UCSD-AML1 (cell line): ENCODE measurements at regions not wholly inside any gene's neighbourhood (a gene's known extent, or its start where the extent isn't known, plus 50 kb on each side); places are given as distances from the start of the nearest gene placed in this dataset.
"Not testable (repeated sequence)": the region's sequence is repeated elsewhere in the genome, so short reads cannot be mapped to it uniquely, and the experiment has no call there.

Experiments
- DNase-seq: peaks from one replicate; lab custom pipeline; 2025; ENCODE audit not compliant: unreplicated experiment; lab: John Stamatoyannopoulos, UW

DNA sequence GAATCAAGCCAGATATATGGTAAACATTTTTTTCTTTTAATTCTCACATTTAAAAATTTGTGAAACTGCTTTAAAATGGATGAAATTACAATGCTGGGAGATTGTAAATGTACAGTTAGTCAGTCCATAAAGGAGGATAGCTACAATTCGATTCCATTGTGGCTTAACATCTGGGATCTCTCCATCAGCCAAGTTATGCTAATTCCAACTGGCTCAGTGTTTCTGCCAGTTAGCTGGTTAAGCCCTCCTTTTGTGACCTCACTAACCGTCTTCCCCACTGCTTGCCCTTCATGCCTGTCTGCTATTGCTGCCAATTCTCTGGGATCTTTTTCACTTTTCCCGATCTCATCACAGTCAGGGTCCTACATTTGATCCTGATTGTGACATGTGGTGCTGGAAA lies 1347.6 kb downstream of the CDH11 start:
- DNase-seq = no peak

DNA sequence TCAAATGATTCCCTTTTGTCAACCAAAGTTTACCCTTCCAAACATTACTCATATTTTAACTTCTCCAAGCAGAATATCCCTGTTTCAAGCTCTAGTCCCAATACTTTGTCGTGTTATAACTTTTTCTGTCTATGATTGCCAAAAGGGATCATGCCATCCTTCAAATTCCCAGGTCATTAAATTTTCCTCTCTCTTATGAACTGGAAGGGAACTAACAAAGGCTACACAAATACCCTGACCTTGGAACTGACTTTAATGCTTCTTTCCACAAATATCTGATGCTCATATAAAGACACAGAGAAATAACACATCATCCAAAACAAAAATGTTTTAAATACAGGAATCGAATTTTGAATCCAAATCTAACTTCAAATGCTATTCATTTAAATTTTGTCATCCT lies 1352.7 kb downstream of the CDH11 start:
- no peak for DNase-seq

DNA sequence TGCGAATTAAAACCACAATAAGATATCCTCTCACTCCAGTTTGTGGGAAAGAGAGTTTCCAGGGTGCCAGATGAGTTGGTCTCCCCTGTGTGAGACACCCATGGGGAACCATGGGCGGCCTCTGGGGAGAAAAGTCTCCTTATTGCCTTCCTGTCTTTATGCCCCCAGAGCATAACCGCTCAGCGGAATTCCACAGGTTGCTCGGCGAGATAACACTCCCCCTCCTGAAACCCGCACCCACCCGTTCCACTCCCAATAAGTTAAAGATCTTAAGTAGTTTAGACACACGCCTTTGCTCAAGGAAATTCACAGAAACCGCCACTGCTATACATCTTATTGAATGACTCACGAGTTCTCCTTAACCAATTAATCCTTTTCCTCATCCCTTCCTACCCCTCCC lies 1361.6 kb downstream of the CDH11 start:
- DNase-seq = not testable (repeated sequence)

DNA sequence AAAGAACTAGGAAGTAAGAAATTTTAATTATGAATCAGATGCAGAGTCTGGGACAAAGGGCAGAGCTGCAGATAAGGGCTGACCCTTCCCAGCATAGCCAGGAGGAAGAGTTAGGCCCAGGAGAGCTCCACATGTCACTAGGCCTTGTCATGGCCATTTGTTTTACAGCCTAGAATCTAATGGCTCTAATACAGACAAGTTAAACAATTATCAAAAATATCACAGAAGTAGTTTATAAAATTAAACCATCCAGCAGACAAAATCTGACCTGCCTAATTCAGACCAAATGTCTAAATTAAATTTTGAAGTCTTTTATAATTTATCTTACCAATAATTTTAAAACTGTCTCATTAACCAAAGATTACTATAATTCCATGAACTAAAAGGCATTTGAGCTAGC lies 1369.5 kb downstream of the CDH11 start:
- DNase-seq = no peak

DNA sequence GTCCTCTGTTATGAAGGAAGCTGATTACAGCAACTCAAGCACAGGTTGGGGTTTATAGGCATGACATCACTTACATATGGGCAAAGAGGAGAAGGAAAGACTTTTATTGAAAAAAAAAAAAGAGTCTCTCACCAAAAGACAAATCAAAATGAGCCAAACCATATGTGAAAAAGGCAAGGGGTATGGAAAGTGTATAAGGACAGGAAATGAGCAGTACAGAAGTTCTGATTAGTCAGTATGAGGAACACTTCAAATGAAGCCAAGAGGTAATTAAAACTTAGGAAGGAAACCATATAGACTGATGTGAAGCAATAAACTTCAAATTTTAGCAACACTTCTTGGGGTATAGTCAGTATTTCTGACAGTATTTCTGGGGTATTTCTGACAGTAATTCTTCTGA lies 1372.6 kb downstream of the CDH11 start:
- DNase-seq = no peak

DNA sequence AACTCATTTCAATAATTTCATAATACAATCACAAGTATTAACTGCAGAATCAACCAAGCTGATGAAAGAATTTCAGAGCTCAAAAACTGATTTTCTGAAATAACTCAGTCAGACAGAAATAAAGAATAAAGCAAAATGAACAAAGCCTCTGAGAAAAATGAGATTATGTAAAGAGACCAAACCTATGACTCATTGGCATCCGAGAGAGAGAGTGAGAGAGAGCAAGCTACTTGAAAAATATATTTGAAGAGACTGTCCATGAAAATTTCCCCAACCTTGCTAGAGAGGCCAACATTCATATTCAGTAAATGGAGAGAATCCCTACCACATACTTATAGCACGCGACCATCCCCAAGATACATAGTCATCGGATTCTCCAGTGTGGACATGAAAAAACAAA lies 1376.4 kb downstream of the CDH11 start:
- DNase-seq = no peak

DNA sequence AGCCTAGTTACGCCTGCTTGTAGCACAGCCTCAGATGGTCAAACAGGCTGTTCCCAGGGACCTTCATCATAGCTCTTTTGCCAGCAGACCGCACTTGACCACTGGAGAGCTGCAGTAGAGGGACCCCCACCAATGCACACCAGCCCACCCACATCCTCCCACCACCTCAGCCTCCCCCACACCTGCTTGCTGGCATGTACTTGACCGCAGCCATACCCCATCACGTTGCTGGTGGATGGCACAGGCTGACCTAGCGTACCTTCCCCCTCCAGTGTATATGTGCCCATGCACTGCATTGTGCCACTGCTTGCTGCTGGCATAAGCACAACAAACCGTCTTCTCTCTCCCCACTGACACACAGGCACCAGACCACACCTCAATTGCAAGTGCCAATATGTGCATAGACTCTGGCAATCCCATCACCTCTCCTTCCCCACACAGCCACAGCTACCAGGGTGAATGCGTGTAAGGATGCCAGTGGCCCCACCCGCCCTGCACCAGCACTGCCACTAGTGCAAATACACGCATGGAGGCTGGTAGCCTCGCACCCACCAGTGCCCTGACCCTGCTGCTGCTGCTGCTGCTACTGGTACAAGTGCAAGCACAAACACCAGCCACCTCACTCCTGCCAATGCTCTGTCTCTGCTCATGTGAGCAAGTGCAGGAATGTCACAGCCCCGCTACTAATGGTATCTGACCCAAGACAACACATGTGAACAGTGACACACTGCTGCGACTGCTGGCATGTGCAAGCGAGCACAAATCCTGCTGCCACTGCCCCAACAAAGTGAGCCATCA lies 1377.6 kb downstream of the CDH11 start:
- no peak for DNase-seq

DNA sequence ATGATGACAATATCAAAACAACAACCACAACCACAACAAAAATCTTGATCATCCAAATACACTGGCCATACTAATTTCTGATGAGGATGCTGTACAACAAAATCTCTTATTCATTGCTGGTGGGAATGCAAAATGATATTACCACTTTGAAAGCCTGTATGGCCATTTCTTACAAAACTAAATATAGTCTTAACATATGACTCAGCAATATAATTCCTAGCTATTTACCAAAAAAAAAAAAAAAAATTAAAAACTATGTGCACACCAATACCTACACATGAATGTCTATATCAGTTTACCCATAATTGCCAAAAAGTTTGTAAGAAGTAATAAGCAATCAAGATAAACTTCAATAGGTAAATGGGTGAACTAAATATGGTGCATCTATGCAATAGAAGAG lies 1379.7 kb downstream of the CDH11 start:
- DNase-seq = no peak

DNA sequence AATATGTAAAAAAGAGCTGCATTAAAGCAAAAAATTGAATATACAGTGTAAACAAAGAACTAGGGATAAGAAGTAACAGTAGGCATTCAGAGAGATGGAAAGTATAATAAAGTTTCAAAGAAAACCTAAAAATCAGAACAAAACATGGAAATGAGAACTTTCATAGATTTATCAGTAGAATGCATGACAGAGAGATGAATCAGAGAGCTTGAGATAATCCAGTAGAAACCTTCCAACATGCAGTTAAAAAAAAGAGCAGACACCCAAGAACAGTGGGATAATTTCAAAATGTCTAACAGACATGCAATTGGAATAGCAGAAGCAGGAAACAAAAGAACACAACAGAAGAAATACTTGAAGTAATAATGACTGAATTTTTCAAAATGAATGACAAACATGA lies 1384.2 kb downstream of the CDH11 start:
- DNase-seq = no peak

DNA sequence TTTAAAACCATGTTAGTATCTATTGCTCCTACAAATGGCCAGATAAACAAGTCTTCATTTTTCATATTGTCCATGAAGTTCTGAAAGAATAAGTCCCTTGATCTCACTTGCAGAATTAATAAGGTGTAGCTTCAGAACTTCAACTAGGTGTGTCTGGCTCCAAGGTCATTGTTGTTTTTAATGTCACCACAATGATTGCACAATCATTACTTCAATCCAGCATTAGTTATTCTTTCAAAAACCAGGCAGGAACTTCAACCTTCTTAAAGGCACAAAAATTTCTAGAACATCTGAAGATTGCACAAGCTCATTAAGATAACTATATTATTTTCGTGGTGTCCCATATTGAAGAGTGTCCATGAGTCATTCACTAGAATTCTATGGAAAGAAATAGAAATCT lies 1386.4 kb downstream of the CDH11 start:
- no peak for DNase-seq

DNA sequence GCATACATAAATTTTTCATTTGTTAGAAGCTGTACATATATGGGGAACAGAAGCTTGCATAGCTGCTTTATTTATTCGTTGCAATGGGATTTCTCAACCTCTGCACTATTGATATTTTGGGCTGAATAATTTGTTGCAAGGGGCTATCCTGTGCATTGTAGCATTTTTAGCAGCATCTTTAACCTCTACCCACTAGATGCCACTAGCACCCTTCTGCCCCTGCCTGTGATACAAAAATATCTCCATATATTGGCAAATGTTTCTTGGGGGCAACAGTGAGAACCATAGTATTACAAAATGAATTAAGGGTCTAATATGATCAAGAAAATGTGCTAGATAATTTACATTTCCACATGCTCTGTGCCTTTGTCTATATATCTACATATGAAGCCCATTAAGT lies 1401.0 kb downstream of the CDH11 start:
- DNase-seq = no peak

DNA sequence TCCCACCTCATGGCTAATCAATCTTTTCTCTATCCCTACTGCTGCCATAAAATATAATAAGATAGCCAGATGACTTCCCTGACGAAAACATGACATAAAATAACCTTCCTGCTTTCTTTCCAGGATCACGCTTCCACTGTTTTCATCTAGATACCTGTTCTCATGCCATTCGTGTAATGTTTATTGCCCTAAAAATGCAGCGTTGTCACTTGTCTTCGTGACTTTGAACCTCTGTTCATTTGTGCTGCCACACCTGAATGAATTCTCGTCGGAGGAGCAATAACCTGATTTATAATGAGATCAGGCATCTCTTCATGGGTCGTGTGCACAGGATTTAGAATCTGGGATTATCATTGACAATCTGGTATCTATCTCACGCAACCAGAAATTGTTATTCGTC lies 1401.9 kb downstream of the CDH11 start:
- DNase-seq = no peak

DNA sequence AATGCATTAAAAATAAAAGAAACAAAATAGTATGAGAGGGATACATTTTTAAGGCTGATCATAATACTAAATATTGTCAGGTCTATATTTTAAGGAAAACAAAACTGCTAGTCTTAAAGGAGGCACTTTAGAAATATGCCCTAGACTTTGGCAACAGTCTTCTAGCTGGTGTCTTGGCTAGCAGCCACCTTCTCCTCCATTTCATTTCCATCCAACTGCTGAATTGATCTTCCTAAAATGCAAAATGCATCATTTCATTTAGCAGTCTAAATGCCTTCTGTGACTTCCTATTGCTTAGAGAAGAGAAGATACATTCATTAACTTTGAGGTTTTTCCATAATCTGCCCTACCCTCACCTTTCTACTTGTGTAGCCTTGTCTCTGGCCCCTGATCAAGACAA lies 1404.1 kb downstream of the CDH11 start:
- DNase-seq = no peak

DNA sequence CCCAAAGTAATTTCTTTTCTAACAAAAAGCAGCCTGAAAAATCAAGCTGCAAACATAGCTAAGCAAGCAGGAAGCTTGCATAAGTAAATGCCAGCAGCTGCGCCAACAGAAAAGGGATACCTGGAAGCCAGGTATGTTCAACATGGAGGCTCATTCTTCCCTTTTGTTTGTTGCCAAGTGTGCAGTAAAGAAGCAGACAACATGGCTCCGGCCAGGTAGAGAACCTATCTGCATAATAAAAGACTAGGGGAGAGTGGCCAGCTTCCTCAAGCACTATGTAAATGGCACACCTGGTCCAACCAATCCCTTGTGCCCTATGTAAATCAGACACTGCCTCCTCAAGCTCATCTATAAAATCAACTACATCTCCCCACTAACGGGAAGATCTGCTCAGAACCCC lies 1407.0 kb downstream of the CDH11 start:
- DNase-seq = no peak

DNA sequence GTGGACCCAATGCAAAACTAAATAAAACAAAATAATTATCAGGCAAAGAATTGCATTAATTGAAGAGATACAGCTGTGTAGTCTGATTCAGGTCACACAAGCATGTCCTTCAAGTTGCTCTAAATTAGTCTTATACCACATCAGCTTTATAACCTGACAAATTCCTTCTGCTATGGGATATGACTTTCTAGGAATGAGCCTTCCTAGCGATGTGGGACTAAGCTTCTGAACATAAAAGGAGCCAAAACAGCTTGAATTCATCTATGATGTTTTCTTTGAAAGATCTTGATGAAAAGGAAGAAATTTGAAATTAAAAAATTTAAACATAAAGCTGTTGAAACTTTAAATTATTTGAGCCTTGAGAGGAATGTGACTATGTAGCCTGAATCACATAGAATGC lies 1409.1 kb downstream of the CDH11 start:
- DNase-seq = no peak

DNA sequence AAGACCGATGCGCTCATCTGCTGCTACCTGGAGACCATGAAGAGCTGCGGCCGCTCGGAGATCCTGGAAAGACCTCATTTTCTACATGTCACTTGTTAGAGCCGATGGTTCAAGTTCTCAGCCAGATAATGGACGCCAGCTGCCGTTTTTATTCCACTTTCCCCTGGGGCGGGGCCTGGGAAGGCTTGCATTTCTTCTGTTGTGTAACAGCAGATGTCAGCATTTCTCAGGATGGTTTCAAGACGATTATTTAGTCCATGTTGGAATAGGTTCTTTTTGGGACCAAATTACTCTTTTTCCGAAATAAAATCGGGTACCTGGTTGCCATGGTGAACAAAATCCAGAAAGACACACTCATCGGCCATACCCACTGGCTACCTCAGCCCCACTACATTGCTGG lies 1418.3 kb downstream of the CDH11 start:
- no peak for DNase-seq

DNA sequence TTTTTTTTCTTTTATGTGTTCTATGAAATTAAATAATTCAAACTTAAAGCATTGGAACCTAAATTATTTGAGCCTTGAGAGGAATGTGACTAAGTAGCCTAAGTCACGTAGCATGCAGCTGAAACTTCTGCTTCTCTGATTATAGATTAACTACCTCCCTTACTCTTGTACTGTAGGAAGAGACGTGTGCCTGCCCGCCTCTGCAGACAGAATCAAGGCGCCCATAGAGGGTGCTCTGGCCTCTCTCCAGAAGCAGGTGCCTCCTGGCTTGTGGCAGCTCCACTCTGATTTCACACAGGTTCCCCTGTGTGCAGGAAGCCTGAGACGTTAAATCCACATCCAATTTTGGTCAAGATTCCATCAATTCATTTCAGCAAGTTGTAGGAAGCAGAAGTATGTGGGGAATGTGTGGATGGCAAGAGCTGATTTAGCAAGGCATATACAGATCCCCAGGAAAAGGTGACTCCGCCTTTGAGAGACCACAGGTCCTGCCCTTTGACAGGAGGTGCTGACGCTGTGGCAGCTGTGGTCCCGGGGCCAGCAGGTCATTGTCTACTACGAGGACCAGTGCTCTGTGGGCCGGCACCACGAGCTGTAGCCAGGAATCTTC lies 1418.8 kb downstream of the CDH11 start:
- DNase-seq = no peak

DNA sequence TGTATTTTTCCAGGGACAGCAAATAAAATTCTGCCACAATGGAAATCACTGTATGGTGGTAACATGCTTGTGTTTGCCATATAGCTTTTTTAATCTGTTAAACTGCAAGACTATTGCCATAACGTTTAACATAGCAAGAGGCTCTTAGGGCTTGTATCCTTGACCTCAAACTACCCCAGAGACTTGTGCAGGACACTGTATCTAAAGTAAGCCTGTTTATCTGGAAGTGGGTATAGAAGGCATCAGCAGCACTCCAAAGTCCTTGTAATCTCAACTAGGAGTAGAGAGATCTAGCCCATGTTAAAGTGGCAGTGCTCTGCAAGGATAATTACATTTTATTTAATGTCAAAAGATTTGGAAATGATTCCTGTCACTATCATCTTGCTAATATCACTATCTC lies 1424.1 kb downstream of the CDH11 start:
- DNase-seq = no peak

DNA sequence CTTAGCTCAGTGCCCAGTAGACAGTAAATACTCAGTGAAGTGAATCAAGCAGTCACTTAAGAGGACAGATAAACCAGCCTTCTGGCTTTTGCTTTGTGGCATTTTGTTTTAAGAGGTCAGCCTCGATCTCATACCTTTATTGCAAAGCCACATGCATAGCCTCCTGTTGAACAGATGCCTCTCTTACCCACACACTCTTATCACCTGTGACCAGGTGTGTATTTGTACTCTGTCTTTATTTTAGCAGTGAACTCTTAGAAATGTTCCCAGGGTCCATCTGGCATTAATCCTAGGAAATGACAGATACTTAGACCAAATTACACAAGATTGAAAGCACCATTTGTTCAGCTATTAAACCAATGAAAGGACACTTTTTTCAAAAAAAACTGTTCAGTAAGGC lies 1426.5 kb downstream of the CDH11 start:
- DNase-seq = no peak

DNA sequence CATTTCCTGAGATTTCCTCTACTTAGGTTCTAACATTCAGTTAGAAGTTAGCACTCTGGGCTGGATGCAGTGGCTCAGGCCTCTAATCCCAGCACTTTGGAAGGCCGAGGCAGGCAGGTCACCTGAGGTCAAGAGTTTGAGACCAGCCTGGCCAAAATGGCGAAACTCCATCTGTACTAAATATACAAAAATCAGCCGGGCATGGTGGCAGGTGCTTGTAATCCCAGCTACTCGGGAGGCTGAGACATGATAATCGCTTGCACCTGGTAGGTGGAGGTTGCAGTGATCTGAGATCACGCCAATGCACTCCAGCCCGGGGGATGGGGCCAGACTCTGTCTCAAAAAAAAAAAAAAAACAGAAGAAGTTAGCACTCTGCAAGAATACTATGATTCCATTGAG lies 1430.9 kb downstream of the CDH11 start:
- DNase-seq = no peak

DNA sequence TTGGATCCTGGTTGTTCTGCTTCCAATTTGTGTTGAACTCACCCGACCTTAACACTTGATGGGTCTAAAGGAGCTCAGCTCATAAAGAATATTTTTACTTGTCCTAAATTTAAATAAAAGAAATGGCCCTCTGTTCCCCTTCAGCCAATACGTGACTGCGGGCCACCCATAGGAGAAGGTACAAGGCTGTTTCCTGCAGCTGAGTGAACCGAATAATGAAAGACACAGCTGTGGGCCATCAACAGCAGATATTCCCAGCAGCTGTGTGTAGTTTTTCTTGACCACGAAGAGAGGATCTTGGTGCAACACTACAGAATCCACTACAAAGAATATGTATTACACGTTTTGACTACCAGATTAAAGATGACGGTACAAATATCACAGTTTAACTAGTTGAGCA lies 1431.6 kb downstream of the CDH11 start:
- no peak for DNase-seq

DNA sequence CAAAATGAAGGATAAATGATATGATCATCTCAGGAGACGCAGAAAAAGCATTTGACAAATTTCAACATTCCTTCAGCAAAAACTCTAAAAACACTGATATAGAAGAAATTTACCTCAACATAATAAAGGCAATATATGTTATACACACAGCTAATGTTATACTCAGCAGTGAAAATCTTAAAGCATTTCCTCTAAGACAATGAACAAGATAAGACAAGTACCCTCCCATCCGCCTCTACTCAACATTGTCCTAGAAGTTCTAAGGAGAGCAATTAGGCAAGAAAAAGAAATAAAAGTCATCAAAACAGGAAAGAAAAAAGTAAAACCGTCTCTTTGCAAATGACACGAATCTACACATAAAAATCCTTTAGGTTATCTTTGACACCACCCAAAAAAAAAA lies 1432.8 kb downstream of the CDH11 start:
- DNase-seq = no peak
